ENCODE measurements at regions not wholly inside any gene's neighbourhood (a gene's known extent, or its start where the extent isn't known, plus 50 kb on each side); places are given as distances from the start of the nearest gene placed in this dataset.
A peak's percentile ranks its signal among the peaks of the same experiment; 100 is the strongest.

DNA sequence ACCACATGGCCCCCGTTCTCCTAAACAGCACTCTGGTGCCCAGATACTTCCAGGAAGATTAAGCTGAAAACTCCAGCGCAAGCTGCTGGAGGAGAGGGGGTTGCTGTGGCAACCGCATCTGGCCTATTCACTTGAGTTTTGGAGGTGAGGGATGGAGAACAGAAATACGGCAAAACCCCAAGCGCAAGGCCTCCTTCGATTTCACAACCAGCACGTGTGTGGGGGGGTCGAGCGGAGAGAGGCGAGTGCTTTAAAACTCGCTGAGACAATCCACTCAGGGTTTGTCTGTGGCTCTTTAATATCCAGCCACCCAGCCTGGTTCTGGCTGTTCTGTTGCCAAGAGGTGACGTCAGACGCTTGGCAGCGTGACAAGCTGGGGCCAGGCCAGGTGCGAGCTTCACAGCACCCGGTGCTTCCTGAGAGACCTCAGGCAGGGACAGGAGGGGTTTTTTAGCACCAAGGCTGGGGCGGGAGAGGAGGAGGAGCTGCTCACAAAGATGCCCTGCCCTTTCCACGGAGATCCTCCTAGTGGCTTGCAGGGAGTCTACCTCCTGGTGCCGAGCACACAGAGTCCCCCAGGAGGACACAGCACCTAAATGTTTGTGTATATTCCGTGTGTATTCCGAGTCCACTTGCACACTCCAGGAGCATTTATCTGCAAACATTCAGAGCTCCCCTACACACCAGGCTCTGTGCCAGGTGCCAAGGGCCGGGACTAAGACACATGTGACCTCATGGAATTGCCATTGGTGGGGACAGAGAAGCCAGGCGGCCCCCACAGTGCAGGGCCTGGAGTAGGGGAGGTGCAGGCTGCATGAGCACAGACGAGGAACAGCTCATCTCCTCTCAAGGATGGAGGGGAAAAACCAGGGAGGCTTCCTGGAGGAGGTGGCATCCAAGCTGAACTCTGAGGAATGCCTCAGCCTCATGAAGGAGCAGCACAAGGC, 194.6 kb downstream of the OLFM1 start:
- Histone ChIP-seq H3K36me3 (ENCODE audit: control insufficient read depth in 2 of 2, extremely low read depth in 1 of 2, insufficient read depth in 2 of 2, low read length in 2 of 2) (no peaks in the 10 kb centered on the region), H3K27me3 (ENCODE audit: control insufficient read depth, extremely low read depth, insufficient read depth, low read length) (peaks cover 13% of the 10 kb centered on the region), H3K9me1 (ENCODE audit: control insufficient read depth, extremely low read depth, insufficient read depth, low read length) (no peaks in the 10 kb centered on the region), H3K9ac (ENCODE audit: control insufficient read depth, extremely low read depth, insufficient read depth, low read length) (no peak overlapping the region), H3K4me3 (ENCODE audit: control insufficient read depth in 2 of 3, extremely low read depth in 1 of 3, insufficient read depth in 2 of 3, low read depth in 1 of 3, low read length in 3 of 3) (no peak overlapping the region), H3K4me1 (ENCODE audit: control insufficient read depth, extremely low read depth, insufficient read depth, low read length) (no peaks in the 10 kb centered on the region), H3K4me2 (ENCODE audit: control insufficient read depth, extremely low read depth, insufficient read depth, low read depth, low read length) (no peak overlapping the region), H3K9me3 (ENCODE audit: control insufficient read depth, low read depth, low read length) (peaks cover 3% of the 10 kb centered on the region), H3K27ac (ENCODE audit: control insufficient read depth, insufficient read depth, low read length) (no peak overlapping the region), H3K79me2 (ENCODE audit: control insufficient read depth, insufficient read depth, low read length) (no peaks in the 10 kb centered on the region), H4K20me1 (ENCODE audit: control insufficient read depth, extremely low read depth, insufficient read depth, low read length) (peaks cover 3% of the 10 kb centered on the region), H2AFZ (ENCODE audit: control insufficient read depth, low read length) (no peak overlapping the region)
- TF ChIP-seq, protein P1, sequence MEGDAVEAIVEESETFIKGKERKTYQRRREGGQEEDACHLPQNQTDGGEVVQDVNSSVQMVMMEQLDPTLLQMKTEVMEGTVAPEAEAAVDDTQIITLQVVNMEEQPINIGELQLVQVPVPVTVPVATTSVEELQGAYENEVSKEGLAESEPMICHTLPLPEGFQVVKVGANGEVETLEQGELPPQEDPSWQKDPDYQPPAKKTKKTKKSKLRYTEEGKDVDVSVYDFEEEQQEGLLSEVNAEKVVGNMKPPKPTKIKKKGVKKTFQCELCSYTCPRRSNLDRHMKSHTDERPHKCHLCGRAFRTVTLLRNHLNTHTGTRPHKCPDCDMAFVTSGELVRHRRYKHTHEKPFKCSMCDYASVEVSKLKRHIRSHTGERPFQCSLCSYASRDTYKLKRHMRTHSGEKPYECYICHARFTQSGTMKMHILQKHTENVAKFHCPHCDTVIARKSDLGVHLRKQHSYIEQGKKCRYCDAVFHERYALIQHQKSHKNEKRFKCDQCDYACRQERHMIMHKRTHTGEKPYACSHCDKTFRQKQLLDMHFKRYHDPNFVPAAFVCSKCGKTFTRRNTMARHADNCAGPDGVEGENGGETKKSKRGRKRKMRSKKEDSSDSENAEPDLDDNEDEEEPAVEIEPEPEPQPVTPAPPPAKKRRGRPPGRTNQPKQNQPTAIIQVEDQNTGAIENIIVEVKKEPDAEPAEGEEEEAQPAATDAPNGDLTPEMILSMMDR (optimal IDR thresholded peaks at IDR 0.05 in 1 of 3, IDR thresholded peaks at IDR 0.05 in 1 of 3, conservative IDR thresholded peaks at IDR 0.05 in 1 of 3; ENCODE audit: extremely low read depth in 1 of 3, insufficient read depth in 2 of 3, low read length in 3 of 3), result no peak
- TF ChIP-seq EZH2 (IDR thresholded peaks at IDR 0.05; ENCODE audit: low read length), result no peak
- dilution Hi-C loops (cut with MboI; ENCODE audit: extremely low pct_ligation_motif_present, low sequenced_read_pairs), result no loop called here
- FAIRE-seq (peak; percentile 43), DNase-seq (ENCODE audit: low read depth, low spot score) (peak; percentile 5)

DNA sequence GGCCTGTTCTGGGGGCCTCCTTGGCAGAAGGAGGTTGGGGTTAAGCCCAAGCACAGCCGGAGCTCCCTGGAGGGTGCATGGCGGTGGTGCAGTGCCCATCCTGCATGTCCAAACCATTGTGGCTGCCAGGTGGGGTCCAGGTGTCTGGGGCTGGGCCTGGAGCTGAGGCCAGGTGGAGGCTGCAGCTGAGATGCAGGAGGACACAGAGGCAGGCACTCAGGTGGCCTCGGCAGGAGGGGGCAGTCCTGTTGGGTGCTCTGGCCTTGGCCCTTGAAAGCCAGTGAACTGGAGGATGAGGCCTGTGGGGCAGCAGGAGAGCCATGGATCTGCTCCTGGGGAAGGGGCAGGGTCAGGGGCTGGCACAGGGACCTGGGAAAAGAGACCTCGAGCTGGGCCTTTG, 195.3 kb downstream of the OLFM1 start:
- Histone ChIP-seq H3K36me3 (ENCODE audit: control insufficient read depth in 2 of 2, extremely low read depth in 1 of 2, insufficient read depth in 2 of 2, low read length in 2 of 2) (no peaks in the 10 kb centered on the region), H3K9me3 (ENCODE audit: control insufficient read depth, low read depth, low read length) (peaks cover 3% of the 10 kb centered on the region), H3K79me2 (ENCODE audit: control insufficient read depth, insufficient read depth, low read length) (no peaks in the 10 kb centered on the region), H4K20me1 (ENCODE audit: control insufficient read depth, extremely low read depth, insufficient read depth, low read length) (peaks cover 3% of the 10 kb centered on the region), H3K27ac (ENCODE audit: control insufficient read depth, insufficient read depth, low read length) (no peak overlapping the region), H2AFZ (ENCODE audit: control insufficient read depth, low read length) (no peak overlapping the region), H3K4me1 (ENCODE audit: control insufficient read depth, extremely low read depth, insufficient read depth, low read length) (no peaks in the 10 kb centered on the region), H3K4me2 (ENCODE audit: control insufficient read depth, extremely low read depth, insufficient read depth, low read depth, low read length) (no peak overlapping the region), H3K27me3 (ENCODE audit: control insufficient read depth, extremely low read depth, insufficient read depth, low read length) (peaks cover 13% of the 10 kb centered on the region), H3K9ac (ENCODE audit: control insufficient read depth, extremely low read depth, insufficient read depth, low read length) (no peak overlapping the region), H3K4me3 (ENCODE audit: control insufficient read depth in 2 of 3, extremely low read depth in 1 of 3, insufficient read depth in 2 of 3, low read depth in 1 of 3, low read length in 3 of 3) (no peak overlapping the region), H3K9me1 (ENCODE audit: control insufficient read depth, extremely low read depth, insufficient read depth, low read length) (no peaks in the 10 kb centered on the region)
- no peak for DNase-seq (ENCODE audit: low read depth, low spot score)
- no peak for FAIRE-seq
- dilution Hi-C loops (cut with MboI; ENCODE audit: extremely low pct_ligation_motif_present, low sequenced_read_pairs), result no loop called here
- TF ChIP-seq, protein P1 (optimal IDR thresholded peaks at IDR 0.05 in 1 of 3, IDR thresholded peaks at IDR 0.05 in 1 of 3, conservative IDR thresholded peaks at IDR 0.05 in 1 of 3; ENCODE audit: extremely low read depth in 1 of 3, insufficient read depth in 2 of 3, low read length in 3 of 3), result no peak
- TF ChIP-seq EZH2 (IDR thresholded peaks at IDR 0.05; ENCODE audit: low read length), result no peak

All from keratinocyte (primary cell).